ENCODE measurements at regions not wholly inside any gene's neighbourhood (a gene's known extent, or its start where the extent isn't known, plus 50 kb on each side); places are given as distances from the start of the nearest gene placed in this dataset.

GRCh38 chr2:2517399-2517798, 186.3 kb upstream of the MYT1L start:
- no peak for DNase-seq
- 61 to 79% methylated on average over 2 of the region's 2 CpGs for WGBS, 2 donors
- Histone ChIP-seq H3K4me1 (peaks cover 0 to under 1% (median 0%) of the 10 kb centered on the region in 4 donors), H3K27me3 (no peaks in the 10 kb centered on the region), H3K9me3 (no peaks in the 10 kb centered on the region), H3K36me3 (no peaks in the 10 kb centered on the region), H3K27ac (no peak overlapping the region), H3K4me3 (no peak overlapping the region)
- intact Hi-C loops (cut with DNase I) = no loop called here
- TF ChIP-seq POLR2AphosphoS5 (IDR thresholded peaks at IDR 0.05) (no peak), EP300 (IDR thresholded peaks at IDR 0.05) (no peak), CTCF (IDR thresholded peaks at IDR 0.05) (no peak), POLR2A (IDR thresholded peaks at IDR 0.05) (no peak)

GRCh38 chr2:2516386-2516785, 185.3 kb upstream of the MYT1L start:
- peak; percentile 25 for DNase-seq
- TF ChIP-seq POLR2A (IDR thresholded peaks at IDR 0.05) (no peak), POLR2AphosphoS5 (IDR thresholded peaks at IDR 0.05) (no peak), CTCF (IDR thresholded peaks at IDR 0.05) (no peak), EP300 (IDR thresholded peaks at IDR 0.05) (no peak)
- H3K27ac ChIP-seq = no peak overlapping the region
- intact Hi-C loops (cut with DNase I) = no loop called here
- H3K4me1 ChIP-seq = no peaks in the 10 kb centered on the region
- no peak overlapping the region for H3K4me3 ChIP-seq
- H3K36me3 ChIP-seq = no peaks in the 10 kb centered on the region
- no peaks in the 10 kb centered on the region for H3K27me3 ChIP-seq
- 85 to 89% methylated on average over 14 of the region's 14 CpGs for WGBS, 2 donors
- no peaks in the 10 kb centered on the region for H3K9me3 ChIP-seq

- Histone ChIP-seq H3K9me3 (no peaks in the 10 kb centered on the region), H3K36me3 (no peaks in the 10 kb centered on the region), H3K4me3 (no peak overlapping the region), H3K27me3 (no peaks in the 10 kb centered on the region), H3K27ac (no peak overlapping the region), H3K4me1 (no peaks in the 10 kb centered on the region)
- 74 to 78% methylated on average over 10 of the region's 10 CpGs for WGBS, 2 donors
- intact Hi-C loops (cut with DNase I) = no loop called here
- TF ChIP-seq POLR2AphosphoS5 (IDR thresholded peaks at IDR 0.05) = no peak
- no peak for TF ChIP-seq CTCF (IDR thresholded peaks at IDR 0.05)
- no peak for TF ChIP-seq POLR2A (IDR thresholded peaks at IDR 0.05)
- TF ChIP-seq EP300 (IDR thresholded peaks at IDR 0.05) = no peak
- DNase-seq = no peak
These were observed 181.9 kb upstream of the MYT1L start for GRCh38 chr2:2512931-2513330.

- Histone ChIP-seq H3K27ac (no peak overlapping the region), H3K9me3 (peaks cover 0 to 5% (median 0%) of the 10 kb centered on the region in 4 donors), H3K4me1 (no peaks in the 10 kb centered on the region), H3K36me3 (no peaks in the 10 kb centered on the region), H3K4me3 (no peak overlapping the region), H3K27me3 (no peaks in the 10 kb centered on the region)
- WGBS, 2 donors = 79 to 81% methylated on average over 20 of the region's 20 CpGs
- intact Hi-C loops (cut with DNase I) = no loop called here
- no peak for DNase-seq
- no peak for TF ChIP-seq EP300 (IDR thresholded peaks at IDR 0.05)
- TF ChIP-seq CTCF (IDR thresholded peaks at IDR 0.05) = no peak
- TF ChIP-seq POLR2A (IDR thresholded peaks at IDR 0.05) = no peak
These were observed 176.4 kb upstream of the MYT1L start for GRCh38 chr2:2507417-2507997.

GRCh38 chr2:2506536-2506935, 175.5 kb upstream of the MYT1L start:
- Histone ChIP-seq H3K36me3 (no peaks in the 10 kb centered on the region), H3K27me3 (no peaks in the 10 kb centered on the region), H3K4me1 (no peaks in the 10 kb centered on the region), H3K27ac (no peak overlapping the region), H3K4me3 (no peak overlapping the region), H3K9me3 (peaks cover 0 to 5% (median 0%) of the 10 kb centered on the region in 4 donors)
- WGBS, 2 donors = 88 to 95% methylated on average over 6 of the region's 6 CpGs
- DNase-seq = no peak
- intact Hi-C loops (cut with DNase I) = no loop called here
- no peak for TF ChIP-seq POLR2AphosphoS5 (IDR thresholded peaks at IDR 0.05)
- TF ChIP-seq CTCF (IDR thresholded peaks at IDR 0.05) = no peak
- no peak for TF ChIP-seq POLR2A (IDR thresholded peaks at IDR 0.05)

Data from sigmoid colon (tissue), 6 donors.